PC-9 (cell line): ENCODE measurements at regions not wholly inside any gene's neighbourhood (a gene's known extent, or its start where the extent isn't known, plus 50 kb on each side); places are given as distances from the start of the nearest gene placed in this dataset.

Source experiments
- EZH2 ChIP-seq: fragments of 200-600 bp; sonication (generic); IDR thresholded peaks from 2 replicates; pipeline ENCODE4 v1.8.0; 2017; ENCODE audit warnings: antibody characterized with exemption, low read depth
- TF ChIP-seq, protein P1 (sequence below): fragments of 200-600 bp; sonication (generic); conservative IDR thresholded peaks from 2 replicates; pipeline ENCODE4 v1.6.1; 2017; ENCODE audit warnings: mixed run types, antibody characterized with exemption, mild to moderate bottlenecking, moderate library complexity

DNA sequence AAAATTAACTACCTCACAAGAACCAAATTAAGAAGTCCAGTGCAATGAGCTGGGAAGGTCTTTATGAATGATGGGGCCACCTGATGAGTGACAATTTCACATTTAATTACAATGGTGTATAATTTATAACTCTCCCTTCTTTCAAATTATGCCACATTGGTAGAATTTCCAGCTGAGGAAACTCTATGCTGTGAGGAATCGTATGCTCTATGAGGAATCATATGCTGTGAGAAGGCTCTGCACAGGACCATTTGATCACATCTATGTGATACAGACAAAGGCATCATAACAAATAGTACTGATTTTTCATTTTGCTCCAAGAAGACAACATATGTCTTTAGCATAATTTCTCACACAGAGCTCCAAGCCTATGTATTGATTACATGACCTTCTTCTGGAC lies 69.3 kb downstream of the PDHA2 start:
- no peak for TF ChIP-seq EZH2
- TF ChIP-seq, protein P1, sequence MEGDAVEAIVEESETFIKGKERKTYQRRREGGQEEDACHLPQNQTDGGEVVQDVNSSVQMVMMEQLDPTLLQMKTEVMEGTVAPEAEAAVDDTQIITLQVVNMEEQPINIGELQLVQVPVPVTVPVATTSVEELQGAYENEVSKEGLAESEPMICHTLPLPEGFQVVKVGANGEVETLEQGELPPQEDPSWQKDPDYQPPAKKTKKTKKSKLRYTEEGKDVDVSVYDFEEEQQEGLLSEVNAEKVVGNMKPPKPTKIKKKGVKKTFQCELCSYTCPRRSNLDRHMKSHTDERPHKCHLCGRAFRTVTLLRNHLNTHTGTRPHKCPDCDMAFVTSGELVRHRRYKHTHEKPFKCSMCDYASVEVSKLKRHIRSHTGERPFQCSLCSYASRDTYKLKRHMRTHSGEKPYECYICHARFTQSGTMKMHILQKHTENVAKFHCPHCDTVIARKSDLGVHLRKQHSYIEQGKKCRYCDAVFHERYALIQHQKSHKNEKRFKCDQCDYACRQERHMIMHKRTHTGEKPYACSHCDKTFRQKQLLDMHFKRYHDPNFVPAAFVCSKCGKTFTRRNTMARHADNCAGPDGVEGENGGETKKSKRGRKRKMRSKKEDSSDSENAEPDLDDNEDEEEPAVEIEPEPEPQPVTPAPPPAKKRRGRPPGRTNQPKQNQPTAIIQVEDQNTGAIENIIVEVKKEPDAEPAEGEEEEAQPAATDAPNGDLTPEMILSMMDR = no peak
